CD4-positive, alpha-beta T cell treated with Interleukin-6 for 4 hours (primary cell): ENCODE measurements at regions not wholly inside any gene's neighbourhood (a gene's known extent, or its start where the extent isn't known, plus 50 kb on each side); places are given as distances from the start of the nearest gene placed in this dataset.

Source experiments
- DNase-seq: peaks from one replicate; pipeline ENCODE4 v3.0.0-alpha.2; 2020; ENCODE audit warnings: mixed read lengths

DNA sequence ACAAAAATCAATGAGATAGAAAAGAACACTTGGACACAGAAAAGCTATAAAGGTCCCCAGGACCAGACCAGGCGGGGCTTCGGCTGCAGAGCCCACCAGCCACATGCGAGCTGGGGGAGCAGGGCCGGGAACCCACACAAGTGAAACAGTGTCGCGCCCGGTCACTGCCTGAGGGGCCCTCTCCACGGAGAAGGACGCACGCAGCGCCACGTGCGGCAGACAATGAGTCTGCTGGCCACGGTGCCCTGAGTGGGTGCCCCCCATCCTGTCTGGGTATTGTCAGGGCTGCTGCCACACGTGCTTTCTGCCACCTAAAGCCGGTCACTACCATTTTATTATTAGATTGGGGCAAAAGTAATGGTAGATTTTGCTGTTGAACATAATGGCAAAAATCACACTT is 207.9 kb upstream of the HDAC4 start:
- no peak for DNase-seq

GRCh38 chr2:239608260-239608659 is 207.4 kb upstream of the HDAC4 start:
- DNase-seq: no peak

- no peak for DNase-seq
These were observed 206.8 kb upstream of the HDAC4 start for GRCh38 chr2:239607517-239608191.

GRCh38 chr2:239606741-239607516 is 206.1 kb upstream of the HDAC4 start:
- DNase-seq: no peak

DNA sequence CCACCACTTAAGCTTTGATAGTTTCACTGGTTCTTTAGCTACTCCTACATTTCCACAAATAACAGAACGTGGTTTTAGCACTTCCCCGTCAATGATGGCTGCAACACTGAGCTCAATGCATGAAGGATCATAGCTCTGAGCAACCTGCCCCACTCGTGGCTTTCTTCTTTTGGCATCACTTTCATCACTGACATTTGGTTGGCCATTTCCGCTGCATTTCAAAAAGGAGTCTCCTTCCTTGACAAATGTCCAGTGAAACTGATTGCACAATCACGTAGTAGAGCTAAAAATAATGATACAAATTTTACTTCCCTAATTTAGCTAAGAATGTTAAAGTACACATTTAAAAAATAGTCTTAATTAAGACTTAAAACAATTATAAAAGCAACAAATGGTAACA is 205.2 kb upstream of the HDAC4 start:
- no peak for DNase-seq

- DNase-seq: no peak
These were observed 204.6 kb upstream of the HDAC4 start for GRCh38 chr2:239605409-239605808.

- DNase-seq: no peak
These were observed 204.0 kb upstream of the HDAC4 start for GRCh38 chr2:239604861-239605260.

GRCh38 chr2:239603411-239604356 is 202.9 kb upstream of the HDAC4 start:
- DNase-seq: no peak

DNA sequence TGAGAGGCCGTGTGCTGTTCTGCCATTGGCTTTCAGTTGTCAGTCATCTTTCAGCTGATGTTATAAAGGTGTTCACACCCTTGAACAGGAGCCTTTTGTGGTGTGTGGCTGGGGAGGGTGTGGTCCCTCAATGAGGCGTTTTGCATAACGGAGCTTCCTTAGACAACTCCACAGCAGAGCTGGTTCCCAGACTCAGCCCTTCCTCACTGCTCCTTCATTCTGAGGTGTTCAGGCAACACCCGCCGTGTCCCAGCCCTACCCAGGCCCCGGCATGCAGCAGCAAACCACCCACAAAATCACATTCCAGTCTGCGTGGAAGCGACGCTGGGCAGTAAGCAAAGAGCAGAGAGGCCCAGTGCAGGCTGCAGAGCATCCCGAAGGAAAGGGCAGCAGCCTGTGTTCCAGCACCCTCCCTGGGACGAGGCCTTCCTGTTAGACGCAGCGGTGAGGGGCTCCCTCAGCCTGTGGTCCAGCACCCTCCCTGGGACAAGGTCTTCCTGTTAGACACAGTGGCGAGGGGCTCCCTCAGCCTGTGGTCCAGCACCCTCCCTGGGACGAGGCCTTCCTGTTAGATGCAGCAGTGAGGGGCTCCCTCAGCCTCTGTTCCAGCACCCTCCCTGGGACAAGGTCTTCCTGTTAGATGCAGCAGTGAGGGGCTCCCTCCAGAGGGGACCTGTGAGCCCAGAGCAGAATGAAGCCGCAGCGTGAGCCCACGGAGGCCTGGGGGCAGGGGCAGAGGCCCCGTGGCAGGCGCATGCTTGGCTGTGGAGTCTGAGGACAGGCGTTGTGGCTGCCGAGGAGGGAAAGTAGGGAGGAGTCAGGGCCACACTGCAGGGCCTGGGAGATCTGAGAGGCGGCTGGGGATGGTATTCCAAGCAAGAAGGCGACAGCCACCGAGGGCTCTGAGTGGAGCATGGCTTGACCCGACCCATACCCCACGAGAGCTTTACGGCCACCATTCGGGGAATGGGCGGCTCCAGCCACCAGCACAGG is 201.8 kb upstream of the HDAC4 start:
- DNase-seq: peak; percentile 20

GRCh38 chr2:239601880-239602279 is 201.1 kb upstream of the HDAC4 start:
- no peak for DNase-seq

- no peak for DNase-seq
These were observed 200.5 kb upstream of the HDAC4 start for GRCh38 chr2:239601201-239601851.

- no peak for DNase-seq
These were observed 199.8 kb upstream of the HDAC4 start for GRCh38 chr2:239600650-239601049.

DNA sequence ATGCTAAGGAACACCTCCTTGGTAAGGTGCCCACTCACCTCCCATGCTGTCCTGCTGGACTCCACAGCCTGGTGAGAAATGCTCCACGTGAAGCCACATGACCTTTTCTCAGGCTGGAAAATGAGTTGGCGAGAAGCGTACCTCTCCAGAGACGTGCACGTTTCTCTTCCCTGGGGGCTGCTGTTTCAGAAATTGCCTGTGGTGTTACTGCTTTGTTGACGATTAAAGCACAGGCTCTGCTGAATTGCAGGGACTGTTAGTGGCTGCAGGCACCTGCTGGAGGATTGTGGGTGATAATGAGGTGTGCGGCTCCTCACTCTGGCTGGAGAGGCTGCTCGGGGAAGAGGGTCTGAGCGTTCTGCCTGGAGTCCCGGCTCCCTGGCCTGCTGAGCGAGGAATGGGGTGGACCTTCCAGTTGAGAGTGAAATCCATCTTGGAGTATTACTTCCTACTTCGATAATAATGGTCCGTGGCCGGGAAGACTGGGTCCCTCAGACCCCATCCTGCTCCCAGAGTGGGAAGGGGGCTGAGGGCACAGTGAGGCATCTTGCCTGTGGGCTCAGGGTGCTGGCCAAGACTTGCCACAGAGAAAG is 199.3 kb upstream of the HDAC4 start:
- no peak for DNase-seq

DNA sequence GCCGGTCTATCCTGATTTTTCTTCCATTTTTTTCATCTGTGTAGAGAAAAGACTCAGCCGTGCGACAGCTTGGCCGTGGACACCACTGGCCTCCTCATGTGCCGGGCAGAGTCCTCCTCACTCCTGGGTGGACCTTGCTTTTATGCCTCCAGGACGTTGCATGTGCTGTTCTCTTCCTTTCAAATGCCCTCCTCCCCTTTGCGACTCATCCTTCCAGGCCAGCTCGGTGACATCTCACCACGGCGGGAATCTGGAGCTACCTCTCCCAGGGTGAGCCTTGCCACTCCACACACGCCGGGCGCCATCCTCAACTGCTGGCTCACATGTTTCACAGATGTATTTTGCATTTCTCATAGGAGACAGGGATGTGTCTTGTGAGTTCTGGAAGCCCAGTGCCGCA is 198.5 kb upstream of the HDAC4 start:
- no peak for DNase-seq

GRCh38 chr2:239598732-239599090 is 197.9 kb upstream of the HDAC4 start:
- DNase-seq: no peak

GRCh38 chr2:239598011-239598731 is 197.4 kb upstream of the HDAC4 start:
- DNase-seq: no peak

- DNase-seq: no peak
These were observed 196.4 kb upstream of the HDAC4 start for GRCh38 chr2:239597216-239597615.

- DNase-seq: no peak
These were observed 196.0 kb upstream of the HDAC4 start for GRCh38 chr2:239596792-239597191.

DNA sequence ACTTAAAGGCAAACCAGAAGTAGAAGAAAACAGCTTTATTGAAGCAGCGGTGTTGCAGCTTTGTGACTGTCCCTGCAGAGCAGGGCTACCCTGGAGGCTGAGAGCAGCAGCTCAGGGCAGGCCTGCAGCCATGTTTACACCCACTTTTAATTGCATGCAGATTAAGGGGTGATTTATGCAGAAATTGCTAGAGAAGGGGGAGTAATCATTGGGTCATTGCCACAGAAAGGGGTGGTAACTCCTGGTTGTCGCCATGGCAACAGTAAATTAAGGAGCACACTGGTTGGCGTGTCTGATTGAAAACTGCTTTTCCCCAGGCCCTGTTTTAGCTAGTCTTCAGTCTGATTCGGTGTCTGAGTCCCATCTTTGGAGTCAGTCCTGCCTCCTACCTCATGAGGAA is 195.4 kb upstream of the HDAC4 start:
- no peak for DNase-seq

DNA sequence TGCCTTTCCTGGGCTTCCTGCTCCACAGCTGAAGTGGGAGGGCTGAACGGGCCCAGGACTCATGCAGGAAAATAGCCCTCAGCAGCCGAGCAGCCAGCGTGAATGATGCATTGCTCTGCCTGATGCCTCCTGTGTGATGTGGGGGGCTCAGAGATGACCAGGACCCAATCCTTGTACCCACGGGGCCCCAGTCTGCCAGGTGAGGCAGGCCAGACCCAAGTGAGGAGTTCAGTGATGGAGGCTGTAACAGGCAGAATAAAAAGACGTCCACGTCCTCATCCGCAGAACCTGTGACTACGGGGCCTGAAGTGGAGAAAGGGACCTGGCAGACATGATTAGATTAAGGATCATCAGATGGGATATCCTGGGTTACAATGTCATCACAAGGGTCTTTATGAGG is 194.9 kb upstream of the HDAC4 start:
- no peak for DNase-seq
